ENCODE measurements at regions not wholly inside any gene's neighbourhood (a gene's known extent, or its start where the extent isn't known, plus 50 kb on each side); places are given as distances from the start of the nearest gene placed in this dataset.

- H3K27ac ChIP-seq: no peak overlapping the region
- H3K36me3 ChIP-seq: no peaks in the 10 kb centered on the region
- no peak for DNase-seq
- no peaks in the 10 kb centered on the region for H3K9me3 ChIP-seq
- no peak overlapping the region for H3K4me3 ChIP-seq
- no peaks in the 10 kb centered on the region for H3K4me1 ChIP-seq
- H3K27me3 ChIP-seq: no peaks in the 10 kb centered on the region
- TF ChIP-seq POLR2A (IDR thresholded peaks at IDR 0.05): no peak
- no peak for TF ChIP-seq CTCF (IDR thresholded peaks at IDR 0.05)
Observed at GRCh38 chr10:2935647-2936386, 131.5 kb upstream of the PFKP start.

- TF ChIP-seq CTCF (IDR thresholded peaks at IDR 0.05) (peak in 1 of 6 experiments; percentile 5), POLR2A (IDR thresholded peaks at IDR 0.05) (no peak)
- Histone ChIP-seq H3K9me3 (no peaks in the 10 kb centered on the region), H3K27ac (no peak overlapping the region), H3K4me3 (no peak overlapping the region), H3K27me3 (no peaks in the 10 kb centered on the region), H3K36me3 (no peaks in the 10 kb centered on the region), H3K4me1 (no peaks in the 10 kb centered on the region)
- no peak for DNase-seq
Observed at GRCh38 chr10:2933924-2934323, 133.4 kb upstream of the PFKP start.

- DNase-seq: no peak
- Histone ChIP-seq H3K9me3 (no peaks in the 10 kb centered on the region), H3K4me1 (no peaks in the 10 kb centered on the region), H3K27ac (no peak overlapping the region), H3K36me3 (no peaks in the 10 kb centered on the region), H3K27me3 (no peaks in the 10 kb centered on the region), H3K4me3 (no peak overlapping the region)
- no peak for TF ChIP-seq POLR2A (IDR thresholded peaks at IDR 0.05)
- no peak for TF ChIP-seq CTCF (IDR thresholded peaks at IDR 0.05)
Observed at GRCh38 chr10:2933519-2933918, 133.8 kb upstream of the PFKP start.

GRCh38 chr10:2933071-2933470 is 134.3 kb upstream of the PFKP start:
- Histone ChIP-seq H3K4me1 (no peaks in the 10 kb centered on the region), H3K9me3 (no peaks in the 10 kb centered on the region), H3K4me3 (no peak overlapping the region), H3K36me3 (no peaks in the 10 kb centered on the region), H3K27ac (no peak overlapping the region), H3K27me3 (no peaks in the 10 kb centered on the region)
- DNase-seq: no peak
- no peak for TF ChIP-seq POLR2A (IDR thresholded peaks at IDR 0.05)
- TF ChIP-seq CTCF (IDR thresholded peaks at IDR 0.05): no peak

GRCh38 chr10:2929480-2930258 is 137.7 kb upstream of the PFKP start:
- Histone ChIP-seq H3K4me1 (no peaks in the 10 kb centered on the region), H3K4me3 (no peak overlapping the region), H3K27me3 (no peaks in the 10 kb centered on the region), H3K9me3 (no peaks in the 10 kb centered on the region), H3K27ac (no peak overlapping the region), H3K36me3 (no peaks in the 10 kb centered on the region)
- TF ChIP-seq CTCF (IDR thresholded peaks at IDR 0.05): no peak
- no peak for TF ChIP-seq POLR2A (IDR thresholded peaks at IDR 0.05)
- no peak for DNase-seq
